ENCODE measurements at regions not wholly inside any gene's neighbourhood (a gene's known extent, or its start where the extent isn't known, plus 50 kb on each side); places are given as distances from the start of the nearest gene placed in this dataset.
A peak's percentile ranks its signal among the peaks of the same experiment; 100 is the strongest.

GRCh38 chr13:44223770-44224444 is 149.7 kb upstream of the SERP2 start:
- TF ChIP-seq POLR2A (IDR thresholded peaks at IDR 0.05) = no peak
- peak in 1 of 4 experiments; percentile 2 for TF ChIP-seq CTCF (IDR thresholded peaks at IDR 0.05)
- peaks cover 5 to 29% of the 10 kb centered on the region in 2 donors for H3K4me1 ChIP-seq
- no peak overlapping the region for H3K4me3 ChIP-seq
- DNase-seq = no peak
- no peaks in the 10 kb centered on the region for H3K9me3 ChIP-seq
- intact Hi-C loops (cut with DNase I; ENCODE audit: low total_unique reads) = no loop called here
- no peaks in the 10 kb centered on the region for H3K36me3 ChIP-seq
- peak overlapping the region; percentile 80 to 98 for H3K27ac ChIP-seq
- no peaks in the 10 kb centered on the region for H3K27me3 ChIP-seq

GRCh38 chr13:44224450-44225149 is 149.0 kb upstream of the SERP2 start:
- H3K36me3 ChIP-seq = no peaks in the 10 kb centered on the region
- intact Hi-C loops (cut with DNase I; ENCODE audit: low total_unique reads) = no loop called here
- no peaks in the 10 kb centered on the region for H3K9me3 ChIP-seq
- no peaks in the 10 kb centered on the region for H3K27me3 ChIP-seq
- no peak for TF ChIP-seq POLR2A (IDR thresholded peaks at IDR 0.05)
- peak in 1 of 4 experiments; percentile 8 for TF ChIP-seq CTCF (IDR thresholded peaks at IDR 0.05)
- DNase-seq = peak; percentile 64 to 77
- no peak overlapping the region for H3K4me3 ChIP-seq
- H3K4me1 ChIP-seq = peaks cover 5 to 29% of the 10 kb centered on the region in 2 donors
- H3K27ac ChIP-seq = peak overlapping the region; percentile 80 to 98

- Histone ChIP-seq H3K27ac (no peak overlapping the region), H3K36me3 (no peaks in the 10 kb centered on the region), H3K4me3 (no peak overlapping the region), H3K4me1 (peaks cover 0 to 5% of the 10 kb centered on the region in 2 donors), H3K9me3 (no peaks in the 10 kb centered on the region), H3K27me3 (no peaks in the 10 kb centered on the region)
- intact Hi-C loops (cut with DNase I; ENCODE audit: low total_unique reads) = no loop called here
- no peak for DNase-seq
- TF ChIP-seq POLR2A (IDR thresholded peaks at IDR 0.05) (no peak), CTCF (IDR thresholded peaks at IDR 0.05) (no peak)
These were observed 144.1 kb upstream of the SERP2 start for GRCh38 chr13:44229371-44230030.

- no peaks in the 10 kb centered on the region for H3K27me3 ChIP-seq
- TF ChIP-seq CTCF (IDR thresholded peaks at IDR 0.05) (no peak), POLR2A (IDR thresholded peaks at IDR 0.05) (no peak)
- intact Hi-C loops (cut with DNase I; ENCODE audit: low total_unique reads) = no loop called here
- H3K36me3 ChIP-seq = no peaks in the 10 kb centered on the region
- DNase-seq = no peak
- H3K27ac ChIP-seq = no peak overlapping the region
- H3K9me3 ChIP-seq = no peaks in the 10 kb centered on the region
- H3K4me3 ChIP-seq = no peak overlapping the region
- H3K4me1 ChIP-seq = peaks cover 0 to 4% of the 10 kb centered on the region in 2 donors
These were observed 143.6 kb upstream of the SERP2 start for GRCh38 chr13:44230071-44230470.

- no peaks in the 10 kb centered on the region for H3K9me3 ChIP-seq
- intact Hi-C loops (cut with DNase I; ENCODE audit: low total_unique reads) = no loop called here
- no peak overlapping the region for H3K4me3 ChIP-seq
- no peaks in the 10 kb centered on the region for H3K4me1 ChIP-seq
- DNase-seq = no peak
- H3K27ac ChIP-seq = no peak overlapping the region
- H3K27me3 ChIP-seq = no peaks in the 10 kb centered on the region
- TF ChIP-seq CTCF (IDR thresholded peaks at IDR 0.05) (no peak), POLR2A (IDR thresholded peaks at IDR 0.05) (no peak)
- H3K36me3 ChIP-seq = no peaks in the 10 kb centered on the region
These were observed 142.9 kb upstream of the SERP2 start for GRCh38 chr13:44230736-44231135.

Data from uterus (tissue), 3 donors.